WTC11 (cell line): ENCODE measurements at regions not wholly inside any gene's neighbourhood (a gene's known extent, or its start where the extent isn't known, plus 50 kb on each side); places are given as distances from the start of the nearest gene placed in this dataset.

Experiments used
- ATAC-seq: fragments of 200-7000 bp; cut with Tn5 transposase; 2 replicates; pipeline ENCODE4 v1.10.0; 2021; ENCODE audit warnings: mild to moderate bottlenecking, moderate library complexity
- CTCF ChIA-PET: fragments of 300-600 bp; sonication (Branson Sonifier 250); formaldehyde crosslinking; loops from one replicate; lab custom pipeline; 2021; ENCODE audit warnings: antibody characterized with exemption; lab: Charles Lee
- POLR2A ChIA-PET: fragments of 350-600 bp; sonication (Branson Sonifier 250); formaldehyde crosslinking; loops from one replicate; lab custom pipeline; 2021; ENCODE audit warnings: antibody characterized with exemption; lab: Charles Lee
- DNase-seq: peaks from one replicate; pipeline ENCODE4 v3.0.0; 2021; ENCODE audit warnings: low spot score
- H3K27ac Mint-ChIP-seq: 2 replicates; pipeline ENCODE4 v1.8.0; 2021; ENCODE audit warnings: mixed read lengths
- H3K27me3 Mint-ChIP-seq: 2 replicates; pipeline ENCODE4 v1.8.0; 2021; ENCODE audit warnings: low read depth, mild to moderate bottlenecking, moderate library complexity, mixed read lengths
- H3K36me3 Mint-ChIP-seq: 2 replicates; pipeline ENCODE4 v1.8.0; 2021; ENCODE audit warnings: mixed read lengths
- H3K4me1 Mint-ChIP-seq: 2 replicates; pipeline ENCODE4 v1.8.0; 2022; ENCODE audit warnings: mixed read lengths
- H3K4me3 Mint-ChIP-seq: 2 replicates; pipeline ENCODE4 v1.8.0; 2021; ENCODE audit warnings: mild to moderate bottlenecking, moderate library complexity, mixed read lengths
- H3K9me3 Mint-ChIP-seq: 2 replicates; pipeline ENCODE4 v1.8.0; 2021; ENCODE audit warnings: mixed read lengths
- CTCF ChIP-seq: fragments of 200-600 bp; IDR thresholded peaks from 2 replicates; pipeline ENCODE4 v1.8.0; 2022; ENCODE audit warnings: antibody characterized with exemption
- ELF4 ChIP-seq: sonication (generic); formaldehyde crosslinking; IDR thresholded peaks from 2 replicates; pipeline ENCODE4 v1.8.1; 2022; ENCODE audit warnings: low read depth, mild to moderate bottlenecking, moderate library complexity, missing genetic modification reagents
- GABPB1 ChIP-seq: sonication (generic); formaldehyde crosslinking; IDR thresholded peaks from 2 replicates; pipeline ENCODE4 v1.8.1; 2023; ENCODE audit warnings: mild to moderate bottlenecking, missing genetic modification reagents
- IRF2 ChIP-seq: sonication (generic); formaldehyde crosslinking; IDR thresholded peaks from 2 replicates; pipeline ENCODE4 v1.8.0; 2022; ENCODE audit warnings: low read depth, missing genetic modification reagents, borderline replicate concordance
- NFYB ChIP-seq: sonication (generic); formaldehyde crosslinking; conservative IDR thresholded peaks from 2 replicates; pipeline ENCODE4 v1.8.0; 2022; ENCODE audit warnings: low read depth, missing genetic modification reagents
- NR3C1 ChIP-seq: sonication (generic); formaldehyde crosslinking; conservative IDR thresholded peaks from 2 replicates; pipeline ENCODE4 v1.8.1; 2023; ENCODE audit warnings: low read depth, mild to moderate bottlenecking, missing genetic modification reagents
- SMAD4 ChIP-seq: sonication (generic); formaldehyde crosslinking; IDR thresholded peaks from 2 replicates; pipeline ENCODE4 v1.8.0; 2022; ENCODE audit warnings: mild to moderate bottlenecking, missing genetic modification reagents
- SP1 ChIP-seq: sonication (generic); formaldehyde crosslinking; conservative IDR thresholded peaks from 2 replicates; pipeline ENCODE4 v1.8.1; 2022; ENCODE audit warnings: missing genetic modification reagents
- TCF7 ChIP-seq: sonication (generic); formaldehyde crosslinking; IDR thresholded peaks from 2 replicates; pipeline ENCODE4 v1.8.0; 2022; ENCODE audit warnings: mild to moderate bottlenecking, low read depth, missing genetic modification reagents, moderate library complexity
- TEAD1 ChIP-seq: sonication (generic); formaldehyde crosslinking; IDR thresholded peaks from 2 replicates; pipeline ENCODE4 v1.8.0; 2022; ENCODE audit warnings: mild to moderate bottlenecking, missing genetic modification reagents
- ZNF121 ChIP-seq: sonication (generic); formaldehyde crosslinking; IDR thresholded peaks from 2 replicates; pipeline ENCODE4 v1.8.0; 2023; ENCODE audit warnings: missing genetic modification reagents
- ZNF416 ChIP-seq: fragments of 250-450 bp; sonication (Bioruptor Pico); IDR thresholded peaks from 2 replicates; pipeline ENCODE4 v1.9.0; 2021; ENCODE audit warnings: mild to moderate bottlenecking, inconsistent platforms
- ZNF423 ChIP-seq: fragments of 250-450 bp; sonication (Bioruptor Pico); IDR thresholded peaks from 2 replicates; pipeline ENCODE4 v2.1.2; 2022; ENCODE audit warnings: mild to moderate bottlenecking, moderate library complexity
- ZNF512 ChIP-seq: sonication (generic); formaldehyde crosslinking; IDR thresholded peaks from 2 replicates; pipeline ENCODE4 v1.8.1; 2022; ENCODE audit warnings: missing genetic modification reagents, borderline replicate concordance
- TF ChIP-seq, protein P1 (sequence below): sonication (generic); formaldehyde crosslinking; IDR thresholded peaks from 2 replicates; pipeline ENCODE4 v1.8.1; 2022; ENCODE audit warnings: low read depth, missing genetic modification reagents, borderline replicate concordance
- TF ChIP-seq, protein P2 (sequence below): fragments of 250-450 bp; sonication (Bioruptor Pico); conservative IDR thresholded peaks from 2 replicates; pipeline ENCODE4 v1.9.0; 2021; ENCODE audit warnings: mild to moderate bottlenecking
- TF ChIP-seq, protein P3 (sequence below): sonication (generic); formaldehyde crosslinking; IDR thresholded peaks from 2 replicates; pipeline ENCODE4 v1.8.1; 2023; ENCODE audit warnings: mild to moderate bottlenecking, missing genetic modification reagents, borderline replicate concordance
- TF ChIP-seq, protein P4 (sequence below): sonication (generic); formaldehyde crosslinking; IDR thresholded peaks from 2 replicates; pipeline ENCODE4 v1.8.1; 2023; ENCODE audit warnings: mild to moderate bottlenecking, missing genetic modification reagents, moderate library complexity
- TF ChIP-seq, protein P5 (sequence below): sonication (generic); formaldehyde crosslinking; IDR thresholded peaks from 2 replicates; pipeline ENCODE4 v1.8.1; 2023; ENCODE audit warnings: mild to moderate bottlenecking, moderate library complexity, missing genetic modification reagents

GRCh38 chr5:124352312-124352711, 394.1 kb downstream of the ZNF608 start (continued):
- TF ChIP-seq, protein P1, sequence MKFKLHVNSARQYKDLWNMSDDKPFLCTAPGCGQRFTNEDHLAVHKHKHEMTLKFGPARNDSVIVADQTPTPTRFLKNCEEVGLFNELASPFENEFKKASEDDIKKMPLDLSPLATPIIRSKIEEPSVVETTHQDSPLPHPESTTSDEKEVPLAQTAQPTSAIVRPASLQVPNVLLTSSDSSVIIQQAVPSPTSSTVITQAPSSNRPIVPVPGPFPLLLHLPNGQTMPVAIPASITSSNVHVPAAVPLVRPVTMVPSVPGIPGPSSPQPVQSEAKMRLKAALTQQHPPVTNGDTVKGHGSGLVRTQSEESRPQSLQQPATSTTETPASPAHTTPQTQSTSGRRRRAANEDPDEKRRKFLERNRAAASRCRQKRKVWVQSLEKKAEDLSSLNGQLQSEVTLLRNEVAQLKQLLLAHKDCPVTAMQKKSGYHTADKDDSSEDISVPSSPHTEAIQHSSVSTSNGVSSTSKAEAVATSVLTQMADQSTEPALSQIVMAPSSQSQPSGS, result no peak
- TF ChIP-seq TEAD1 (CRISPR knock-in tag), result no peak
- no peak for TF ChIP-seq SP1
- no peak for TF ChIP-seq SMAD4
- TF ChIP-seq IRF2, result no peak
- TF ChIP-seq, protein P2, sequence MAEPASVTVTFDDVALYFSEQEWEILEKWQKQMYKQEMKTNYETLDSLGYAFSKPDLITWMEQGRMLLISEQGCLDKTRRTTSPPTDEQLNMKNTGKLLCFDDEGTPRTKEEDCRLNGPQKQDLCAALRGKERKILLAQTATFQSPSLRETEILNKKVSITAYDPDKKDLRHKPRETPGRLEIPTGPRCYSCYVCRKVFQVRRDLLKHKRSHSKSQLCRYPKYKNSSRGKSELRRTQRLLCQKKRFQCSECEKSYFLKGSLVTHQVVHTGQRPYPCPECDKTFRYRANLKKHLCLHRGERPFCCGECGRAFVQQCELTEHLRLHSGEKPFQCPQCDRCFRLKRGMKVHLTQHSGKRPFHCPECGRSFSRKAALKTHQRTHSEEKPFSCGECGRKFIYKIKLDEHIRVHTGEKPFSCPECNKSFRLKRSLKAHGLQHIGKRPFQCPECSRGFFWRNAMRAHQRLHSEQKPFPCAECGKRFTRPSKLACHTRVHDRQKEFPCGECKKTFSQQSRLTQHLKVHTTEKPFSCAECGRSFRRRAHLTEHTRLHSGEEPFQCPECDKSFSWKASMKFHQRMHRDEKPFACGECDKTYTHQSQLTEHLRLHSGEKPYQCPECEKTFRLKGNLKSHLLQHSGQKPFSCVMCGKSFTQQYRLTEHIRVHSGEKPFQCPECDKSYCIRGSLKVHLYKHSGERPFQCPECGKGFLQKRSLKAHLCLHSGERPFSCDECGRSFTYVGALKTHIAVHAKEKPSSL, result no peak
- no peak for TF ChIP-seq ZNF423
- no peak for TF ChIP-seq NFYB (CRISPR knock-in tag)
- TF ChIP-seq ELF4 (CRISPR knock-in tag), result no peak

- no peak overlapping the region for H3K4me3 Mint-ChIP-seq
- DNase-seq (no peak), ATAC-seq (no peak)
- CTCF ChIA-PET, result no interaction called here
- no peak overlapping the region for H3K27ac Mint-ChIP-seq
- POLR2A ChIA-PET, result no interaction called here
- peaks cover 5% of the 10 kb centered on the region for H3K36me3 Mint-ChIP-seq
- H3K9me3 Mint-ChIP-seq, result peaks cover 22% of the 10 kb centered on the region
- H3K4me1 Mint-ChIP-seq, result peaks cover 8% of the 10 kb centered on the region
- H3K27me3 Mint-ChIP-seq, result no peaks in the 10 kb centered on the region; the same call in 1 of the 2 replicates
- no peak for TF ChIP-seq ZNF512 (CRISPR knock-in tag)
Observed at GRCh38 chr5:124349931-124350330, 396.5 kb downstream of the ZNF608 start.

GRCh38 chr5:124343451-124343867, 403.0 kb downstream of the ZNF608 start:
- CTCF ChIA-PET, result no interaction called here
- ATAC-seq, result no peak
- TF ChIP-seq GABPB1 (CRISPR knock-in tag), result no peak
- TF ChIP-seq ZNF121 (CRISPR knock-in tag), result no peak
- TF ChIP-seq NR3C1 (CRISPR knock-in tag), result no peak
- TF ChIP-seq ZNF416 (CRISPR knock-in tag), result no peak
- TF ChIP-seq, protein P3, sequence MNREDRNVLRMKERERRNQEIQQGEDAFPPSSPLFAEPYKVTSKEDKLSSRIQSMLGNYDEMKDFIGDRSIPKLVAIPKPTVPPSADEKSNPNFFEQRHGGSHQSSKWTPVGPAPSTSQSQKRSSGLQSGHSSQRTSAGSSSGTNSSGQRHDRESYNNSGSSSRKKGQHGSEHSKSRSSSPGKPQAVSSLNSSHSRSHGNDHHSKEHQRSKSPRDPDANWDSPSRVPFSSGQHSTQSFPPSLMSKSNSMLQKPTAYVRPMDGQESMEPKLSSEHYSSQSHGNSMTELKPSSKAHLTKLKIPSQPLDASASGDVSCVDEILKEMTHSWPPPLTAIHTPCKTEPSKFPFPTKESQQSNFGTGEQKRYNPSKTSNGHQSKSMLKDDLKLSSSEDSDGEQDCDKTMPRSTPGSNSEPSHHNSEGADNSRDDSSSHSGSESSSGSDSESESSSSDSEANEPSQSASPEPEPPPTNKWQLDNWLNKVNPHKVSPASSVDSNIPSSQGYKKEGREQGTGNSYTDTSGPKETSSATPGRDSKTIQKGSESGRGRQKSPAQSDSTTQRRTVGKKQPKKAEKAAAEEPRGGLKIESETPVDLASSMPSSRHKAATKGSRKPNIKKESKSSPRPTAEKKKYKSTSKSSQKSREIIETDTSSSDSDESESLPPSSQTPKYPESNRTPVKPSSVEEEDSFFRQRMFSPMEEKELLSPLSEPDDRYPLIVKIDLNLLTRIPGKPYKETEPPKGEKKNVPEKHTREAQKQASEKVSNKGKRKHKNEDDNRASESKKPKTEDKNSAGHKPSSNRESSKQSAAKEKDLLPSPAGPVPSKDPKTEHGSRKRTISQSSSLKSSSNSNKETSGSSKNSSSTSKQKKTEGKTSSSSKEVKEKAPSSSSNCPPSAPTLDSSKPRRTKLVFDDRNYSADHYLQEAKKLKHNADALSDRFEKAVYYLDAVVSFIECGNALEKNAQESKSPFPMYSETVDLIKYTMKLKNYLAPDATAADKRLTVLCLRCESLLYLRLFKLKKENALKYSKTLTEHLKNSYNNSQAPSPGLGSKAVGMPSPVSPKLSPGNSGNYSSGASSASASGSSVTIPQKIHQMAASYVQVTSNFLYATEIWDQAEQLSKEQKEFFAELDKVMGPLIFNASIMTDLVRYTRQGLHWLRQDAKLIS (CRISPR knock-in tag), result no peak
- TF ChIP-seq TCF7, result no peak
- TF ChIP-seq, protein P4, sequence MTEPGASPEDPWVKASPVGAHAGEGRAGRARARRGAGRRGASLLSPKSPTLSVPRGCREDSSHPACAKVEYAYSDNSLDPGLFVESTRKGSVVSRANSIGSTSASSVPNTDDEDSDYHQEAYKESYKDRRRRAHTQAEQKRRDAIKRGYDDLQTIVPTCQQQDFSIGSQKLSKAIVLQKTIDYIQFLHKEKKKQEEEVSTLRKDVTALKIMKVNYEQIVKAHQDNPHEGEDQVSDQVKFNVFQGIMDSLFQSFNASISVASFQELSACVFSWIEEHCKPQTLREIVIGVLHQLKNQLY (CRISPR knock-in tag), result no peak
- TF ChIP-seq, protein P5, sequence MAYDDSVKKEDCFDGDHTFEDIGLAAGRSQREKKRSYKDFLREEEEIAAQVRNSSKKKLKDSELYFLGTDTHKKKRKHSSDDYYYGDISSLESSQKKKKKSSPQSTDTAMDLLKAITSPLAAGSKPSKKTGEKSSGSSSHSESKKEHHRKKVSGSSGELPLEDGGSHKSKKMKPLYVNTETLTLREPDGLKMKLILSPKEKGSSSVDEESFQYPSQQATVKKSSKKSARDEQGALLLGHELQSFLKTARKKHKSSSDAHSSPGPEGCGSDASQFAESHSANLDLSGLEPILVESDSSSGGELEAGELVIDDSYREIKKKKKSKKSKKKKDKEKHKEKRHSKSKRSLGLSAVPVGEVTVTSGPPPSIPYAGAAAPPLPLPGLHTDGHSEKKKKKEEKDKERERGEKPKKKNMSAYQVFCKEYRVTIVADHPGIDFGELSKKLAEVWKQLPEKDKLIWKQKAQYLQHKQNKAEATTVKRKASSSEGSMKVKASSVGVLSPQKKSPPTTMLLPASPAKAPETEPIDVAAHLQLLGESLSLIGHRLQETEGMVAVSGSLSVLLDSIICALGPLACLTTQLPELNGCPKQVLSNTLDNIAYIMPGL (CRISPR knock-in tag), result no peak
- TF ChIP-seq CTCF, result no peak

More at GRCh38 chr5:124343451-124343867, 403.0 kb downstream of the ZNF608 start:
- POLR2A ChIA-PET, result no interaction called here
- Mint-ChIP-seq H3K4me3 (no peak overlapping the region), H3K27me3 (no peaks in the 10 kb centered on the region), H3K9me3 (peaks cover 1% of the 10 kb centered on the region; the same call in 1 of the 2 replicates), H3K4me1 (peaks cover 8% of the 10 kb centered on the region), H3K27ac (no peak overlapping the region), H3K36me3 (no peaks in the 10 kb centered on the region)
- DNase-seq, result no peak
